MM.1S (cell line): ENCODE measurements at regions not wholly inside any gene's neighbourhood (a gene's known extent, or its start where the extent isn't known, plus 50 kb on each side); places are given as distances from the start of the nearest gene placed in this dataset.

ENCODE experiments used
- DNase-seq: peaks from one replicate; pipeline ENCODE4 v3.0.0-alpha.2; 2015
- H2AFZ ChIP-seq: fragments of 300-600 bp; sonication (generic); 2 replicates; pipeline ENCODE4 v1.6.0; 2016; ENCODE audit warnings: antibody characterized with exemption, low read length
- H3F3A ChIP-seq: fragments of 300-600 bp; sonication (generic); 2 replicates; pipeline ENCODE4 v1.6.1; 2016; ENCODE audit warnings: mild to moderate bottlenecking, antibody characterized with exemption, low read length, moderate library complexity, mixed read lengths; ENCODE audit not compliant: insufficient read depth
- H3K27ac ChIP-seq: fragments of 300-600 bp; sonication (generic); 2 replicates; pipeline ENCODE4 v1.5.1; 2016; ENCODE audit warnings: mild to moderate bottlenecking, low read length
- H3K27me3 ChIP-seq: fragments of 300-600 bp; sonication (generic); replicated peaks from 2 replicates; pipeline ENCODE4 v1.6.0; 2016; ENCODE audit warnings: low read length; ENCODE audit not compliant: insufficient read depth
- H3K36me3 ChIP-seq: fragments of 300-600 bp; sonication (generic); replicated peaks from 2 replicates; pipeline ENCODE4 v1.6.1; 2016; ENCODE audit warnings: mild to moderate bottlenecking, low read length, mixed read lengths; ENCODE audit not compliant: insufficient read depth
- H3K4me1 ChIP-seq: fragments of 300-600 bp; sonication (generic); 2 replicates; pipeline ENCODE4 v1.6.1; 2016; ENCODE audit warnings: low read length, mixed read lengths
- H3K4me2 ChIP-seq: fragments of 300-600 bp; sonication (generic); 2 replicates; pipeline ENCODE4 v1.6.0; 2016; ENCODE audit warnings: low read depth, low read length
- H3K4me3 ChIP-seq: fragments of 300-600 bp; sonication (generic); 2 replicates; pipeline ENCODE4 v1.5.1; 2016; ENCODE audit warnings: low read length, mixed read lengths
- H3K79me2 ChIP-seq: fragments of 300-600 bp; sonication (generic); 2 replicates; pipeline ENCODE4 v1.6.1; 2016; ENCODE audit warnings: mixed run types, low read length, mixed read lengths
- H3K9ac ChIP-seq: fragments of 300-600 bp; sonication (generic); 2 replicates; pipeline ENCODE4 v1.6.1; 2016; ENCODE audit warnings: low read length, mixed read lengths
- H3K9me2 ChIP-seq: fragments of 300-600 bp; sonication (generic); replicated peaks from 2 replicates; pipeline ENCODE4 v1.6.1; 2016; ENCODE audit warnings: mild to moderate bottlenecking, low read length, mixed read lengths; ENCODE audit not compliant: insufficient read depth
- H3K9me3 ChIP-seq: fragments of 300-600 bp; sonication (generic); replicated peaks from 2 replicates; pipeline ENCODE4 v1.6.1; 2016; ENCODE audit warnings: mild to moderate bottlenecking, low read length, mixed read lengths; ENCODE audit not compliant: insufficient read depth
- H4K20me1 ChIP-seq: fragments of 300-600 bp; sonication (generic); 2 replicates; pipeline ENCODE4 v1.6.1; 2016; ENCODE audit warnings: mild to moderate bottlenecking, low read length, moderate library complexity, mixed read lengths; ENCODE audit not compliant: insufficient read depth
- CTCF ChIP-seq: fragments of 300-600 bp; sonication (generic); IDR thresholded peaks from 2 replicates; pipeline ENCODE4 v1.5.1; 2016; ENCODE audit warnings: antibody characterized with exemption, low read length, mixed read lengths
- EZH2 ChIP-seq: fragments of 300-600 bp; sonication (generic); optimal IDR thresholded peaks from 2 replicates; pipeline ENCODE3; 2017; ENCODE audit warnings: low read depth, mild to moderate bottlenecking, antibody characterized with exemption, low read length, mixed read lengths
- EZH2phosphoT487 ChIP-seq: fragments of 300-600 bp; sonication (generic); IDR thresholded peaks from 2 replicates; pipeline ENCODE4 v1.6.1; 2018; ENCODE audit warnings: antibody characterized with exemption, low read length

- Histone ChIP-seq H3K27ac (no peak overlapping the region), H4K20me1 (no peaks in the 10 kb centered on the region), H3K27me3 (no peaks in the 10 kb centered on the region), H3K4me3 (no peak overlapping the region), H3K4me1 (no peaks in the 10 kb centered on the region), H3K4me2 (no peak overlapping the region), H3K36me3 (no peaks in the 10 kb centered on the region), H3K9me2 (no peaks in the 10 kb centered on the region), H3K9ac (no peak overlapping the region), H3K9me3 (no peaks in the 10 kb centered on the region; the same call in 1 of the 2 replicates), H2AFZ (no peak overlapping the region), H3K79me2 (no peaks in the 10 kb centered on the region), H3F3A (no peaks in the 10 kb centered on the region)
- TF ChIP-seq EZH2phosphoT487, result no peak
- no peak for TF ChIP-seq CTCF
- no peak for TF ChIP-seq EZH2
- no peak for DNase-seq
These were observed 154.4 kb upstream of the COL3A1 start for GRCh38 chr2:188819792-188820191.

- H3F3A ChIP-seq, result no peaks in the 10 kb centered on the region
These were observed 153.6 kb upstream of the COL3A1 start for GRCh38 chr2:188820576-188820975.

GRCh38 chr2:188824125-188824524 lies 150.0 kb upstream of the COL3A1 start:
- no peak for DNase-seq
- no peak for TF ChIP-seq CTCF
- TF ChIP-seq EZH2phosphoT487, result no peak
- TF ChIP-seq EZH2, result no peak

More at GRCh38 chr2:188820576-188820975, 153.6 kb upstream of the COL3A1 start:
- Histone ChIP-seq H3K9me2 (no peaks in the 10 kb centered on the region), H3K27me3 (no peaks in the 10 kb centered on the region), H3K9me3 (no peaks in the 10 kb centered on the region; the same call in 1 of the 2 replicates), H3K4me1 (no peaks in the 10 kb centered on the region), H3K79me2 (no peaks in the 10 kb centered on the region), H3K9ac (no peak overlapping the region), H4K20me1 (no peaks in the 10 kb centered on the region), H3K27ac (no peak overlapping the region), H3K4me2 (no peak overlapping the region), H3K36me3 (no peaks in the 10 kb centered on the region), H3K4me3 (no peak overlapping the region), H2AFZ (no peak overlapping the region)
- no peak for TF ChIP-seq CTCF
- no peak for TF ChIP-seq EZH2phosphoT487
- no peak for TF ChIP-seq EZH2
- DNase-seq, result no peak

More at GRCh38 chr2:188824125-188824524, 150.0 kb upstream of the COL3A1 start:
- Histone ChIP-seq H3K36me3 (no peaks in the 10 kb centered on the region), H3K27me3 (no peaks in the 10 kb centered on the region), H4K20me1 (no peaks in the 10 kb centered on the region), H3K9me2 (no peaks in the 10 kb centered on the region), H3K9ac (no peak overlapping the region), H3K27ac (no peak overlapping the region), H3K4me3 (no peak overlapping the region), H3K4me1 (no peaks in the 10 kb centered on the region), H3K9me3 (no peaks in the 10 kb centered on the region; the same call in 1 of the 2 replicates), H3K79me2 (no peaks in the 10 kb centered on the region), H2AFZ (no peak overlapping the region), H3K4me2 (no peak overlapping the region), H3F3A (no peaks in the 10 kb centered on the region)
